ENCODE measurements at regions not wholly inside any gene's neighbourhood (a gene's known extent, or its start where the extent isn't known, plus 50 kb on each side); places are given as distances from the start of the nearest gene placed in this dataset.

DNA sequence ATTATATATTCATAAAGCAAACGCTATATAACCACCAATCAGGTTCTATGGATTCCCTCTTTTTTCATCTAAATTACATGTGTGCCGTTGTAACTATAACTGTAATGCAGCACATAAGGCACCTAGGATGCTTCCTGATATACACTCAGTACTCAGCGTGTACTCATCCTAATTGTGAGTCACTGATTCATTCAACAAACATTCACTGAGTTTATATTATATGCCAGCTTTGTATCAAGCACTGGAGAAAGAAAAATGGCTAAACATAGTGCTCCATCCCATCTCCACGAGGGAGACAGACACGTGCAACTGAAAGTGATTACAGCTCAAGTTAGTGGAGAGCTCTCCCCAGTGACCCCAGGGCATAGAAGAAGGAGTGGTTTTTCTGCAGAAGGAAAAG is 49.9 kb upstream of the SYN3 start:
- TF ChIP-seq ZFX (IDR thresholded peaks at IDR 0.05; ENCODE audit: borderline replicate concordance): no peak
- TF ChIP-seq, protein P1, sequence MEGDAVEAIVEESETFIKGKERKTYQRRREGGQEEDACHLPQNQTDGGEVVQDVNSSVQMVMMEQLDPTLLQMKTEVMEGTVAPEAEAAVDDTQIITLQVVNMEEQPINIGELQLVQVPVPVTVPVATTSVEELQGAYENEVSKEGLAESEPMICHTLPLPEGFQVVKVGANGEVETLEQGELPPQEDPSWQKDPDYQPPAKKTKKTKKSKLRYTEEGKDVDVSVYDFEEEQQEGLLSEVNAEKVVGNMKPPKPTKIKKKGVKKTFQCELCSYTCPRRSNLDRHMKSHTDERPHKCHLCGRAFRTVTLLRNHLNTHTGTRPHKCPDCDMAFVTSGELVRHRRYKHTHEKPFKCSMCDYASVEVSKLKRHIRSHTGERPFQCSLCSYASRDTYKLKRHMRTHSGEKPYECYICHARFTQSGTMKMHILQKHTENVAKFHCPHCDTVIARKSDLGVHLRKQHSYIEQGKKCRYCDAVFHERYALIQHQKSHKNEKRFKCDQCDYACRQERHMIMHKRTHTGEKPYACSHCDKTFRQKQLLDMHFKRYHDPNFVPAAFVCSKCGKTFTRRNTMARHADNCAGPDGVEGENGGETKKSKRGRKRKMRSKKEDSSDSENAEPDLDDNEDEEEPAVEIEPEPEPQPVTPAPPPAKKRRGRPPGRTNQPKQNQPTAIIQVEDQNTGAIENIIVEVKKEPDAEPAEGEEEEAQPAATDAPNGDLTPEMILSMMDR (IDR thresholded peaks at IDR 0.05): no peak

More for the DNA sequence above, 49.9 kb upstream of the SYN3 start:
- H3K27ac ChIP-seq: no peak overlapping the region
